GM19395 (cell line): ENCODE measurements at regions not wholly inside any gene's neighbourhood (a gene's known extent, or its start where the extent isn't known, plus 50 kb on each side); places are given as distances from the start of the nearest gene placed in this dataset.

ENCODE experiments used
- ATAC-seq: cut with Tn5 transposase; IDR thresholded peaks from one replicate; pipeline ENCODE4 v1.9.1; 2021; ENCODE audit warnings: mild to moderate bottlenecking, moderate library complexity; ENCODE audit not compliant: unreplicated experiment

DNA sequence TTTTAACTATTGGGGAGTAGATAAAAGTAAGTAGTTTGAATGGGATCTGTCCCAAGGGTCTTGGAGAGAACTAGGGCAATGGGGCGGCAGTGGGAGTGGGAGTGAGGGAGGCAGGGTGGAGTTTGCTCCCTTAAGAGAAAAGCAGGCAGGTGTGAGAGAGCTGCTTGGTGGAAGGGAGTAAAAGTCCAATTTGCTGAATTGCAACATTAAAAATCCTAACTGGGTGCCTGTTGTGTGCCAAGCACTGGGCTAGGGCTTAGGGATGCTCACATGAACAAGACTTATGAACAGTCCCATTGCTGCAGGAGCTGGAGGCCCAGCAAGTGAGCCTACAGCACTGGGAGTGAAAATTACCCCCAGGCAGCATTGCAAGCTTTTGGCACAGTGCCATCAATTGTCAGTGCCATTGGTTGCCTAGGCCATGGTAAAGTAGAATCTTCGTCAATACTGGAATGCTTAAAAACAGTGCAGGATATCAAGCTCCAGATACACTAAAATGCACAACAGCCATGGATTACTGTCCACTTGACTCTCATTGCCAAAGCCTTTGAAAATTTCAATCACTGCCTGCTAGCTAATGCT lies 277.7 kb upstream of the JARID2 start:
- ATAC-seq: no peak

DNA sequence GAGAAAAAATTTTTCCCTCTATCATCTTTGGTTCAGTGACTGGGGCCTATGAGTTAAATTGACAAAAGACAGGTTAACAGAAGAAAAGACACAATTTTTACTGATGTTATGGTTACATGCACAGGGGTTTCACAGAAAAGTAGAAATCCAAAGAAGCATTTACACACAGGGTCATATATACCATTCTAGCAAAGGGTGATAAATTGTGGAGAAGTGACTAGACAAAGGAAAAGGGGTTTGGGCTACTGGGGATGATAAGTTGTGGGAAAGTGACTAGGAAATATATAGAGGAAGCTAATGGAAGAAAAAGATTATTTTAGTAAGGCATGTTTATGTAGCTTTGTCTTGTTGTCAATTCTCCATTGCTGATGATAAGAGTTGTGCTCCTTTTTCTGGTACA lies 276.7 kb upstream of the JARID2 start:
- ATAC-seq: no peak

DNA sequence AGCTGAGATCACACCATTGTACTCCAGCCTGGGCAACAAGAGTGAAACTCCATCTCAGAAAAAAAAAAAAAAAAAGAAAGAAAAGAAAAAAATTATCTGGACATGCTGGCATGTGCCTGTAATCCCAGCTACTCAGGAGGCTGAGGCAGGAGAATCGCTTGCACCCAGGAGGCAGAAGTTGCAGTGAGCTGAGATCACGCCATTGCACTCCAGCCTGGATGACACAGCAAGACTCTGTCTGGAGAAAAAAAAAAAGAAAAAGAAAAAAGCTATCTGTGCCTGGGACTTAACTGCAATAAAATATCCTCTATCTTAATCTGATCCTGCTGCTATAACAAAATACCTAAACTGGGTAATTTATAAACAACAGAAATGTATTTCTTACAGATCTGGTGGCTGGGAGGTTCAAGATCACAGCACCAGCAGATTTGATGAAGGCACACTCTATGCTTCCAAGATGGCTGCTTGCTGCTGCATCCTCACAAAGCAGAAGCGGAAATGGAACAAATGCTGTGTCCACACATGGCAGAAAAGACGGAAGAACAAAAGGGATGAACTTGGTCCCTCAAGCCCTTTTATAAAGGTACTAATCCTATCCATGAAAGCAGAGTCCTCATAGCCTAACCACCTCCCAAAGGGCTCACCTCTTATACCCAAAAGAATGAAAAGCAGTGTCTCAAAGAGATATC lies 273.3 kb upstream of the JARID2 start:
- no peak for ATAC-seq

DNA sequence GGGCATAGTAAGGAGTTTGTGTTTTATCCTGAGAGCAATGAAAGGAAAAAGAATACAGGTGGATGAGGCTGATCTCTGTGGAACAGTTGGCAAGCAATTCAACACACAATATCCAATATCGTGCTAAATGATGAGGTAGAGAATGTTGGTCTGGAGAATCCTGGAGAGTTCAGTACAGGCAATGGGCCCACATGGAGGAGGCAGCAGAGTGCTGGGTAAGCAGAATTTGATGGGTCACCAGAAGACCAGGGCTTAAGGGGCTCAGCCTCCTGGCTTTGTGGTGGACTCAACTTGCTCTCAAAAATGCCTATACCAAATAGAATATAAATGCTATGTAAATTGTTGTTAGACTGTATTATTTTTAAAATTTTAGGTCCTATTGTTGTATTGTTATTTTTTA lies 271.5 kb upstream of the JARID2 start:
- ATAC-seq: no peak

DNA sequence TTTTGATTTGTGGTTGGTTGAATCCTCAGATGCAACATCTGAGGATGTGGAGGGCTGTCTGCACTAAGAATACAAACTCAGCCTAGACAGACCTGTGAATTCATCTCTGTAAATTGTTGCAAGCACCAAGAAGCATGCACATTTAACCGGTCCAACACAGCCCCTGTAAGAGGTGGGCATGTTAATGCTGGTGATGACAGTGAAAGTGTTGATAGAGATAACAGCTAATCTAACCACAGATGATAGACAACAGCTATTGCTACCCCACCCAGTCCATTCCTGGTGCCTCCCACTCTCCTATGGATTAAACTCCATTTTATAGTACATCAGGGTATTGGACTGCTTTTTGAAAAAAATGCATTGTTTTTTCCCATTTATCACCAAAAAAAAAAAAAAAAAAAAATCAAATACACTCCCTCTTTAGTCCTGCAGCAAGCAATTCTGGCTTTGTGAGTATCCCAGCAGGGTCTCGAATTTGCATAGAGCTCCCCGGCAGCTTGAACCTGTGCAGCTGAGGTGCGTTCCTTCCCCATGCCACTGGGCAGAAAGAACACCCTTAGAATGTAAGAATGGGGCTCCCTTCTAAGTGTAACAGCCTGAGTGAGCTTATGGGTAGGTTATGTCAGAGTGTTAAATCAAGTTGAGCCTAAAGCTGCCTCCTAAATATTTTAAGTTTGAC lies 270.9 kb upstream of the JARID2 start:
- no peak for ATAC-seq

DNA sequence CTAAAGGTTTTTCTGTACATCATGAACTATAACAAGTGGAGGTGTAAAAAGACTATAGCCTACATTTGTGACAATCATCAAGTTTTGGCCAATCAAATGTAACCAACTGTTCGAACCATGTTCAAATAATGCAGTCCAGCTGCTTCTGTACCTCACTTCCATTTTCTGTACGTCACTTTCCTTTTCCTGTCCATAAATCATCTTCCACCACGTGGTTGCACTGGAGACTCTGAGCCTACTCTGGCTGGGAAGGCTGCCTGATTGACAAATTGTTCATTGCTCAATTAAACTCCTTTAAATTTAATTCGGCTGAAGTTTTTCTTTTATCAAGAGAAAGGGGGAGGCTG lies 270.4 kb upstream of the JARID2 start:
- no peak for ATAC-seq

DNA sequence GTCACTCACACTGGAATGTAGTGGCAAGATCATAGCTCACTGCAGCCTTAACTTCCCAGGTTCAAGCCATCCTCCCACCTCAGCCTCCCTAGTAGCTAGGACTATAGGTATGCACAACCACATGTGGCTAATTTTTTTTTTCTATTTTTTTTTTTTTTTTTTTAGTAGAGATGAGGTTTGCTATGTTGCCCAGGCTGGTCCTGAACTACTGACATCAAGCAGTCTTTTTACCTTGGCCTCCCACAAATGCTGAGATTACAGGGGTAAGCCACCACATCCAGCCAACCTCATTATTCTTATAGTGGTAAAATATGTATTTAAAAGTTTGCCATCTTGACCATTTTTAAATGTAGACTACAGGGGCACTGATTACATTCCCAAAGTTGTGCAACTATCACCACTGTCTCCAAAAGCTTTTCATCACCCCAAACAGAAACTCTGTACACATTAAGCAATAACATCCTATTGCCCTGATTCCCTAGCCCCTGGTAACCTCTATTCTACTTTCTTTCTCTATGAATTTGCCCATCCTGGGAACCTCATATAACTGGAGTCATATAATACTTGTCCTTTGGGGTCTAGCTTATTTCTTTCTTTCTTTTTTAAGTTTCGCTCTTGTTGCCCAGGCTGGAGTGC lies 268.0 kb upstream of the JARID2 start:
- ATAC-seq: no peak

DNA sequence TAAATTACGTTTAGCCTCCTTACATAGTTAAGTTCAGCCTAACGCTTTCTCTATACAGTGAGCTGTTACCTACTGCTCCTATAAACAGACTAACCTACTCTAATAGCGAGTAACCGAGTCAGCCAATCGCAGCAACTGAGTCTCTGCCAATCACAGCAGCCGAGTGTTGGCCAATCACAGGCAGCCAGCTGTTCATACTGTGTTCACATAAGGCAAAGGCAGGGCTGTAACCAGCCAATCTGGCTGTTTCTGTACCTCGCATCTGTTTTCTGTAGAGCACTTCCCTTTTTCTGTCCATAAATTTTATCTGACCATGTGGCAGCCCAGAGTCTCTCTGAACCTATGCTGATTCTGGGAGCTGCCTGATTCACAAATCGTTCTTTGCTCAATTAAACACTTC lies 263.9 kb upstream of the JARID2 start:
- ATAC-seq: no peak

DNA sequence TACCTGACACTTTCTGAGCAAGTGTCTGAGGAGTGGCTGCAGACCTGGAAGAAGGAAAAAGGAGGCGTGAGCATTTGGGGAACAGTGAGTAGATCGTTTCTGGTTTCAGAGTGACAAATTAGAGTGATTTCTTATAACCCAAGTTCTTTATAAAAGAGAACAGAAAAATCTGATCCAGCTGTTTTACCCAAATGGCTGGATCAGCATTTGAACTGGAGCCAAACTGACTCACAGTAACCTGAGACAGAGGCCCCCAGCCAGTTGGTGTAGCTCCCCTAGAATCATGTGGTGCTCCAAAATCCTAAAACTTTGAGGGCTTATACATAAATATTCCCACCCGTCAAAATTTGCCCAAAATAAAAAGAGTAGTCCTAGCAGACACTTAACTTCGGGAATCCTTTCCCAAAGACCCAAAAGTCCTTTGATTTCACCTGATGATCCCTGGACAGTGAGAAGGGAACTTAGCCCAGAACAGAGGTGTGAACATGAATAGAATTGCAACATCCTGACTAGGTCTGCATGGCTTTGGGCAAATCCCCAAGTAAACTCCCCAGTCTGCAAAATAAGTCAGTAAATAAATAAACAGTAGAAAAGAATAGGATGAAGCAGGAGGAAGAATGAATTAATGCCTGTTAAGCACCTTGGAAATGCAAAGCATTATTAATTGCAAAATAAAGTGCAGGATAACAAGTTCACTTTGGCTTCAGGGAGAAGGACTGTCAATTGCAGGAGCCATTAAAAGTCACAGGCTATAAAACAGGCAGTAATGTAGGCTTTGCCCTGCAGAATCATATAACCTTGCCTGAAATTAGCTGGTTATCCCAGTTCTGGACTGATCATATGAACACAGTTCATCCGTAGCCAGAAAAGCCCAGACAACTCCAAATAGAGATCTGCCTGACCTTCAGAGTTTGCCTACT lies 262.0 kb upstream of the JARID2 start:
- no peak for ATAC-seq

DNA sequence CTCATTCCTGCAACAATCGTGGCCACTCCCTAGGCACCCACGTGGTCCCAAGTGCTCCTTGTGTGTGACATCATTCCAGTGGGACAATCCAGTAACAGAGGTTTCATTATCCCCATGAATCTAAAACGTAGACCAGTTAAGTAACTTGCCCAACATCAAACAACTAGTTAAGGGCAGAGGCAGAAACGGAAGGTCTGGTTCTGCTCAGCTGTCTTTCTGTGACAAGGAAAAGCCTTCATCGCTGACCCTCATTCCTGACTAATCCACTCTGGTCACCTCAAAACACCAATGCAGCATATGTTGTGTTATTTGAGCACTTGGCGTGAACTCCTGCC lies 261.4 kb upstream of the JARID2 start:
- ATAC-seq: no peak

DNA sequence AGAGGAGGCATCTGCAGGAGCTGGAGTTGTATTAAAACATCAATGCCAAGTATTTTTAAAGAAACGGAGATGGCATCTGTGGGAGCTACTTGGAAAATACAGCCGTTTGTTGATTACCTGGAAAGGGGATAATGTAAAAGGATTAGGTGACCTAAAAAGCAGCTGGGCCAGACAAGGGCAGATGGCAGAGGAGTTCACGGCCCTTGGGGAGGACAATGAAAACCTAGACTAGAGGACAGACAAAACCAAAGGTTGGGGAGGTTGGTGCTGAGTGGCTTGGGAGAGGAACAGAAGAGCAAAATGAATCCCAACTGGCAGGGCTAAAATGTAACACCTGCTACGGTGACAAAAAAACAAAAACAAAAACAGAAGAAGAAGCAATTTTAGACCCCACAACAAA lies 260.5 kb upstream of the JARID2 start:
- no peak for ATAC-seq

DNA sequence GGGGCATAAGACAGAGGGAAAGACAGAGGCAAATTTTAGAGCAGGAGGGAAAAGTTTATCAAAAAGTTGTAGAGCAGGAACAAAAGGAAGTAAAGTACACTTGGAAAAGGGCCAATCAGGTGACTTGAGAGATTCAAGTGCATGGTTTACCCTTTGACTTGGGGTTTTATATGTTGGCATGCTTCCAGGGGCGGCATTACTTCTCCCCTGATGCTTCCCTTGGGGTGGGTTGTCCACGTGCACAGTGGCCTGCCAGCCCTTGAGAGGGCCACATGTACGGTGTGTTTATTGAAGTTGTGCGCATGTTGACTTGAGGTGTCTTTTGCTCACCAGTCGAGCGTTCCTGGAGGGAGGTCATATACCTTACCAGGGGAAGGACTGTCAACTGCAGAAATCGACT lies 259.5 kb upstream of the JARID2 start:
- no peak for ATAC-seq

DNA sequence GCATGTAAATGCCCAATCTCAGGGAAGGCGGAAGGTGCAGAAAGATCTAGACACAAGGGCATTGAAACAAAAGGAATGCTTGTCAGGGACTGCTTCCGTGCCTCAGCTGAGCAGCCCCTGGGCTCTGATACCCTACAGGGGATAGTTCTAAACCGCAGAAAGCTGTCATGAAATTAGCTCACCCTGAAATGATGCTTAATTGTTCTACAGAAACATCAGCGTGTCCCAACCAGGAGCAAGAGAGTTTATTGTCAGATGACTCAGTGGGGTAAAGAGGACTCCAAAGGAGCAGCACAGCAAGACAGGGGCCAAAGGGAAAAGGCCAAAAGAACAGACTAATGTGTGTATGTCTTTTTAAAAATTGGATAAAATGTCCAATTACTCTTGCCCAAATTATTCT lies 258.4 kb upstream of the JARID2 start:
- ATAC-seq: no peak

DNA sequence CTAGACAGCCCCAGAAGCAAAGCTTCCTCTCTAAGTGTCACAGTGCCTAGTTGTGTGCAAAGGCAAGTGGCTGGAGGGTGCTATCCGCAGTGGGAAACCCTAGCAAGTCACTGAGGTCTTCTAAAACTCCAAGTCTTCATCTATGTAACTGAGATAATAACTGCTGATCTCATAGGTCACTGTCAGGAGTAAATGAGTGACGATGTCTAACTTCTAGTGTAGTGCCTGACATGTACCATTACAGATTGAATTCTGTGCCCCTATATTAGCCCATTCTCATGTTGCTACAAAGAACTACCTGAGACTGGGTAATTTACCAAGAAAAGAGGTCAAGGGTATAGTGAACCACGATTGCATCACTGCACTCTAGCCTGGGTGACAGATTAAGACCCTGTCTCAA lies 253.5 kb upstream of the JARID2 start:
- ATAC-seq: no peak

DNA sequence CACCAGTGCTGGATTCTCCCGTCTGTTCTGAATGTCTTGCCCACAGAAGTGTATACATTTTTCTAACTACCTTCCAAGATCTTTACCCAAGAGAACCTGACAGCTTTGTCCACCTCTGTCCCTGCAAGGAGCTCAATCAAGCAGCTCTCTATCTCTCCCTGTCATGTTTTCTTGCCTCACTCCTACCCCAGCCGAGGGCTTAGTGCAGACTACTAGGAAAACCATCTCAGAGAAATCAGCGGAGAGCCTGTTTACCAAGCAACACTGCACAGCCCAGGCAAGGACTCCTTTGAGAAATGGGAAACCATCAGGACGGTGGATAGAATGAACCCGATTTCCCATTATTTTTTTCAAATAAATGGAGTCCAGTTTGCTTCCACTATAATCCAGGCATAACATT lies 250.7 kb upstream of the JARID2 start:
- no peak for ATAC-seq

DNA sequence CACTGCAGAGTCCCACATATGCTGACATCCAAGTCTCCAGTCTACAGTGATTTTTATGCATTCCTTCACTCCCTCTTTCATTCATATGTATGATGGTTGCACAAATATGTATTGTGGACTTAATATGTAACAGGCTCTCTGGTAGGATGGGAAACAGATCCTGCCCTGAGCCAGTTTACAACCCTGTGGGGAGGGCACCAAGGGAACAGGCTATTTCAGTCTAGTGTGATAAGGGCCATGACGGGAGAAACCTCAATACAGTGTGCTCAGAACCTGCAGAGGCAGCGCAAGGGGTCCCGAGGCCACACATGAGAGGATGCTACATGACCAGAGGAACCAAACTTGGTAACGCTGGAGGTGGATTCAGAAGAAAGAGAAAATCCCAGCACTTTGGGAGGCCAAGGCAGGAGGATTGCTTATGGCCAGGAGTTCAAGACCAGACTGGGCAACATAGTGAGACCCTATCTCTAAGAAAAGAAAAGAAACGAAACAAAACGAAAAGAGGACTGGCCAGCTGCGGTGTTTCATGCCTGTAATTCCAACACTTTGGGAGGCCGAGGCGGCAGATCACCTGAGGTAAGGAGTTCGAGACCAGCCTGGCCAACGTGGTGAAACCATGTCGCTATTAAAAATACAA lies 249.8 kb upstream of the JARID2 start:
- ATAC-seq: no peak

DNA sequence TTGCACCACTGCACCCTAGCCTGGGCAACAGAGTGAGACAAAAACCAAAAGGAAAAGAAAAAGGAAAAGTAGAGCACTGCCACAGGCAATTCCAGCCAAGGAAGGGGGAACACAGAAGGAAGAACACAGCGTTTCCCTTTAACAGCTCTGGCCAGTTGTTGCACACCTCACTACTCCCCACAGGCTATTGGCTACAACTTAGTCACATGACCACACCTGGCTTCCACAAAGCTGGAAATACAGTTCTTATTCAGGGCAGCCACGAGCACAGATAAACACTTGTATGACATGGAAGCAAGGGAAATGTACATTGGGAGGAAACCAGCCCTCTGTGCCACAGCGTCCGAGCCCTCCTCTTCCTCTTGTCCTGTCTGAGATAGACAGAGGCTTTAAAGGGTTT lies 249.0 kb upstream of the JARID2 start:
- no peak for ATAC-seq

DNA sequence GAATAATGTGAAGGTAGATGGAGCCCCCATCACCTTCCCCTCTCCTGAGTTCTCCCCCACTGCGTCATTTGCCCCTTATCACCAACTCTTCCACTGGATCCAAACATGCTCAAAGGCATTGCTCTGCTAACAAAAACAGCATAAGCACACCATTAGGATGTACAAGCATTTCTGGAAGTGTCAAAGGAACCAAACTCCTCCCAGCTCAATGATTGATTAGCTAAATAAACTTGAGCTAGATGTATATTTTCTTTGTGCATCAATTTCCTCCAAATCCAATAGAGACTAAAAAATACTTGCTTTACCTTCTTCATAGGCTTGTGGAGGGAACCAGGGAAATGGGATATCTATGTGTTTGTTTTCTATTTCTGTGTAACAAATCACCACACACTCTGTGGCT lies 248.4 kb upstream of the JARID2 start:
- no peak for ATAC-seq

DNA sequence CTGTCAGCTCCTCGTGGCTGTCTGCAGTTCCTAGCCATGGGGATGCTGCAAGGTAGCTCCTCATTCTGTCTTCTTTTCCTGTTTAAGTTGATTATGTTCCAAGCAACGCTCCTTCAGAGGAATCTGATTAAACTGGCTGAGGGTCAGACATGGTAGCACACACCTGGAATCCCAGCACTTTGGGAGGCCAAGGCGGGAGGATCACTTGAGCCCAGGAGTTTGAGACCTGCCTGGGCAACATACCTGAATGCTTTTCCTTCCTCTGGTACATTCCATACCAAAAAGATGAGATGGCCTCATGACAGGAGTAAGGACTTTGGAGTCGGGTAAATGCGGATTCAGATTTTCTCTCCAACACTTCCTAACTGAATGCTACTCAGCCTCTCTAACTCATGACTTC lies 246.8 kb upstream of the JARID2 start:
- no peak for ATAC-seq

DNA sequence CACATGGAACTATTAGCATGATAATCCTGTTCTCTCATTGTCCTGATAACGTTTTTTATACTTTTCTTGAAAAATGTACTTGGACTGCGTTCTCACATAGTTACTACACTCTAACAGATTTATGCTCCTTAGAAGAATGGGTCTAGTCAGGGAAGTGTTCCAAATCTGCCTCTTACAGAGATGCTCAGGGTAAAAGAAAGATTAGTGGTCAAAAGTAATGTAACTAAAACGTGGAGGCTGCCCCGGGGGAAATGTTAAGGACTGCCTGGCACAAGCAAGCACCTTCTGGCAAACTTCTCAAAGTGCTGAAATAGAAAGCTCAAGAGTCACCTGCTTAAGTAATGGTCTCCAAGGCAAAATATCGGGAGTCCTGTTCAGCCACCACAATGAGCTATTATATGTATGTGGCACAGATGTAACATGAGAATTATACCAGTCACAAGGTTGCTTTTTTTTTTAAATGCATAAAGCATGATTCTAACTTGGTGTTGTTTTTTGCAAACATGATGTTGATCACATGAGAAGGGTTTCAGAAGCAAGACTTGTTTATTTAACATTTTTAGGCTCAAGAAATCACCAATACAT lies 244.5 kb upstream of the JARID2 start:
- ATAC-seq: no peak
